AG09319 (cell line): ENCODE measurements at regions not wholly inside any gene's neighbourhood (a gene's known extent, or its start where the extent isn't known, plus 50 kb on each side); places are given as distances from the start of the nearest gene placed in this dataset.
"Not testable (repeated sequence)": the region's sequence is repeated elsewhere in the genome, so short reads cannot be mapped to it uniquely, and the experiment has no call there.

Experiments used
- DNase-seq: peaks from one replicate; pipeline ENCODE4 v3.0.0-alpha.2; 2010; ENCODE audit warnings: low read depth; ENCODE audit errors: extremely low read depth
- CTCF ChIP-seq: IDR thresholded peaks from 2 replicates; pipeline ENCODE4 v1.5.1; 2011; ENCODE audit warnings: low read depth, mild to moderate bottlenecking, inconsistent platforms, low read length, moderate library complexity

DNA sequence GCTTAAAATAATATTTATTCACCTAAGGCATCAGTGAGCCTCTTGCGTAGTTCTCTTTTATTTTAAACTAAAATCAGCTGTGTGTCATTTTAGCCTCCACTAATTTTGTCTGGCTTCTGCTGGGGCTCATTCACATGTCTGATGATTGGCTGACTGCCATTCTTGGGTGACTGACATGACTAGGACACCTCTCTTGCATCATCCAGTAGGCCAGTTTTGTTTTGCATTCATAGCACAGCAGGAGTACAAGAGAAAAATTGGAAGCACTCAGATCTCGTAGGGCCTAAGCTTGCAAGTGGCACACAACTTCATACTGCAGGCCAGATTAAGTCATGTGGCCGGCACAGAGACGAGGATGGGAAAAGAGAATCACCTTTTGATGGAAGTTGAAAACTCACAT lies 1226.5 kb downstream of the GALC start:
- DNase-seq = no peak
- TF ChIP-seq CTCF = no peak

DNA sequence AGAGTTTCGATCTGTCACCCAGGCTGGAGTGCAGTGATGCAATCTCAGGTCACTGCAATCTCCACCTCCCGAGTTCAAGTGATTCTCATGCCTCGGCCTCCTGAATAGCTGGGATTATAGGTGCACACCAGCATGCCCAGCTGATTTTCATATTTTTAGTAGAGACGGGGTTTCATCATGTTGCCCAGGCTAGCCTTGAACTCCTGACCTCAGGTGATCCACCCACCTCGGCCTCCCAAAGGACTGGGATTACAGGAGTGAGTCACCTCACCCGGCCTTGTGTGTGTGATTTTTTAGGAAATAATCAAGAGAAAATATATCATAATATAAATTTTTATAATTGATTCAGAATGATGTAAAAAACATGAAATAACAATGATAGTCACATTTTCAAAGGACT lies 1231.4 kb downstream of the GALC start:
- no peak for DNase-seq
- no peak for TF ChIP-seq CTCF

DNA sequence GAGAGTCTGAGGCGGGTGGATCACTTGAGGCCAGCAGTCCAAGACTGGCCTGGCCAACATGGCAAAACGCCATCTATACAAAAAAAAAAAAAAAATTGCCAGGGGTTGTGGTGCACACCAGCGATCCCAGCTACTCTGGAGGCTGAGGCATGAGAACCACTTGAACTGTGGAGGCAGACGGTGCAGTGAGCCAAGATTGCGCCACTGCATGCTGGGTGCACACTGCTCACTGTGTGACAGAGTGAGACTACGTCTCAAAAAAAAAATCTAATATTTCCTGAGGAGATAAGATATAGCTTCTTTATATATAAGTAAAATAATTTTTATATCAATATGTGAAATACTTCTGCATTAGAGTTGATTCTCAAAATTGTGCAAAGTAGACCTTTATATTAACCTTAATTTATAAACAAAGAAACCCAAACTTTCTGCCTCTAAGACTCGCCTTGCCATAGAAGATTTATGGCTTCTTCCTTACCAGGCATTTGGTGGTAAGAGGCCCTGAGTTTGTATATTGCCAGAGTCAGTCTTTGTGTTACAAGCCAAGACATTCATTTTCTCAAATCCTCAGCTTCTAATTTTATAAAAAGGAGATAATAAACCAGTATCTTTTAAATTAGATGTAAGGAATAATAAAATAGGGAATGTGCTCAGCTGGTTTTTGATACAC lies 1226.7 kb downstream of the FLRT2 start:
- no peak for TF ChIP-seq CTCF
- no peak for DNase-seq

- DNase-seq = not testable (repeated sequence)
Measured at GRCh38 chr14:86750488-86750887, 1220.5 kb downstream of the FLRT2 start.

GRCh38 chr14:86739761-86740160 lies 1209.8 kb downstream of the FLRT2 start:
- TF ChIP-seq CTCF = no peak
- DNase-seq = no peak

GRCh38 chr14:86731427-86731826 lies 1201.5 kb downstream of the FLRT2 start:
- DNase-seq = not testable (repeated sequence)

DNA sequence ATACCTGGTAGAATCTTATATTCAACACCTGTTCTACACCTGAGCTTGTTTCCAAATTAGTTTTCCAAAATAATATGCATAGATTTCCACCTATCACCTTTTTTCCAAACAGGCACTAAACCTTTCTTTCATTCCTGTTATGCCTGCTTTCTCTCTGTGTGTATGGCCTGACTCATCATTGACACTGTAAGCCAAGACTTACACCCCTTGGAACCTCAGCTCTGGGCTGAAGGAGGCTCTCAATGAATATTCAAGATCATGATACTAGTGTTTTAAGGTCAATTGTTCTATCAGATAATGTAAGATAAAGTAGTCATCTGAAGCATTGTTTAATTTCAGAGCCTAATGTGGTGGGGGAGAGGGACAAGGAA lies 1193.3 kb downstream of the FLRT2 start:
- TF ChIP-seq CTCF = no peak

GRCh38 chr14:86722612-86723253 lies 1192.8 kb downstream of the FLRT2 start:
- TF ChIP-seq CTCF = no peak
- DNase-seq = no peak

More for the DNA sequence above, 1193.3 kb downstream of the FLRT2 start:
- no peak for DNase-seq
